NB4 (cell line): ENCODE measurements at regions not wholly inside any gene's neighbourhood (a gene's known extent, or its start where the extent isn't known, plus 50 kb on each side); places are given as distances from the start of the nearest gene placed in this dataset.

Experiments
- CTCF ChIP-seq: IDR thresholded peaks from one replicate; pipeline ENCODE4 v1.5.1; 2012; ENCODE audit warnings: low read depth, low read length
- MYC ChIP-seq: IDR thresholded peaks from 2 replicates; pipeline ENCODE4 v1.6.1; 2011; ENCODE audit warnings: low read depth, low read length
- POLR2A ChIP-seq: IDR thresholded peaks from 2 replicates; pipeline ENCODE4 v1.6.1; 2011; ENCODE audit warnings: mild to moderate bottlenecking; ENCODE audit not compliant: insufficient read length; ENCODE audit errors: extremely low read depth
- TF ChIP-seq, protein P1 (sequence below): IDR thresholded peaks from 2 replicates; pipeline ENCODE4 v1.6.1; 2011; ENCODE audit warnings: low read depth, low read length

GRCh38 chr11:15396778-15397177, 282.1 kb downstream of the INSC start:
- no peak for TF ChIP-seq CTCF
- no peak for TF ChIP-seq POLR2A
- TF ChIP-seq, protein P1, sequence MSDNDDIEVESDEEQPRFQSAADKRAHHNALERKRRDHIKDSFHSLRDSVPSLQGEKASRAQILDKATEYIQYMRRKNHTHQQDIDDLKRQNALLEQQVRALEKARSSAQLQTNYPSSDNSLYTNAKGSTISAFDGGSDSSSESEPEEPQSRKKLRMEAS: no peak
- no peak for TF ChIP-seq MYC
